OCI-LY3 (cell line): ENCODE measurements at regions not wholly inside any gene's neighbourhood (a gene's known extent, or its start where the extent isn't known, plus 50 kb on each side); places are given as distances from the start of the nearest gene placed in this dataset.

Experiments
- EZH2phosphoT487 ChIP-seq: fragments of 200-600 bp; shearing (Covaris generic); IDR thresholded peaks from 2 replicates; pipeline ENCODE4 v1.6.1; 2018; ENCODE audit warnings: antibody characterized with exemption, mixed run types, low read depth
- TF ChIP-seq, protein P1 (sequence below): fragments of 200-600, 300-600 bp; sonication (generic); IDR thresholded peaks from 2 replicates; pipeline ENCODE4 v1.5.1; 2014; ENCODE audit warnings: antibody characterized with exemption, low read length, low read depth

DNA sequence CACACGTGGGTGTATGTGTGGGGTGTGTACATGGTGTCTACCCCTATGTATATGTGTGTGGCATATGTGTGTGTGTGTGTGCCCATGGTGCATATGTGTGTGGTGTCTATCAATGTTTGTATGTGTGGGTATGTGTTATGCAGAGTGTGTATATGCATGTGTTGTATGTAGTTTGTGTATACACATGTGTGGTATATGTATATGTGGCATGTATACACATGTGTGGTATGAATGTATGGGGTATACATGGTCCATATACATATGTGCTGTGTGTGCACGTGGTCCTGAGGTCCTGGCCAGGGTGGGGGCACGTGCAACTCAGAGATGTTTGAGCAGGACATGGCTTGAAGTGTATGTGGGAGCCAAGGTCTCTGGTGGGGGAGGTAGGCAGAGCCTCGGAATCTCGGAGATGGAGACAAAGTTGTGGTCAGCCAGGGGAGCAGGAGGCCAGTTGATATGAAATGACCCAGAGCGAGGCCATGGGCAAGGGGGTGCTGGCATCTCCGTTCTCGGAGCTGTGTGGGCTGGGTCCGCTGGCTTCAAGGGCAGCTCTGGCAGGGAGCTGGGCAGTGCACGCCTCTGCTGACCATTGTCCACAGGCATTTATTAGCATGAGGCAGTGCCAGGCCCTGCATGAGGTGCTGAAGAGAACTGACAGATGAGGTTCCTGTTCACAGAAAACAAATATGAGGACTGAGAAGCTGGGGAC, 276.2 kb upstream of the CHD6 start:
- TF ChIP-seq, protein P1, sequence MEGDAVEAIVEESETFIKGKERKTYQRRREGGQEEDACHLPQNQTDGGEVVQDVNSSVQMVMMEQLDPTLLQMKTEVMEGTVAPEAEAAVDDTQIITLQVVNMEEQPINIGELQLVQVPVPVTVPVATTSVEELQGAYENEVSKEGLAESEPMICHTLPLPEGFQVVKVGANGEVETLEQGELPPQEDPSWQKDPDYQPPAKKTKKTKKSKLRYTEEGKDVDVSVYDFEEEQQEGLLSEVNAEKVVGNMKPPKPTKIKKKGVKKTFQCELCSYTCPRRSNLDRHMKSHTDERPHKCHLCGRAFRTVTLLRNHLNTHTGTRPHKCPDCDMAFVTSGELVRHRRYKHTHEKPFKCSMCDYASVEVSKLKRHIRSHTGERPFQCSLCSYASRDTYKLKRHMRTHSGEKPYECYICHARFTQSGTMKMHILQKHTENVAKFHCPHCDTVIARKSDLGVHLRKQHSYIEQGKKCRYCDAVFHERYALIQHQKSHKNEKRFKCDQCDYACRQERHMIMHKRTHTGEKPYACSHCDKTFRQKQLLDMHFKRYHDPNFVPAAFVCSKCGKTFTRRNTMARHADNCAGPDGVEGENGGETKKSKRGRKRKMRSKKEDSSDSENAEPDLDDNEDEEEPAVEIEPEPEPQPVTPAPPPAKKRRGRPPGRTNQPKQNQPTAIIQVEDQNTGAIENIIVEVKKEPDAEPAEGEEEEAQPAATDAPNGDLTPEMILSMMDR, result no peak
- no peak for TF ChIP-seq EZH2phosphoT487
